ENCODE measurements at regions not wholly inside any gene's neighbourhood (a gene's known extent, or its start where the extent isn't known, plus 50 kb on each side); places are given as distances from the start of the nearest gene placed in this dataset.

DNA sequence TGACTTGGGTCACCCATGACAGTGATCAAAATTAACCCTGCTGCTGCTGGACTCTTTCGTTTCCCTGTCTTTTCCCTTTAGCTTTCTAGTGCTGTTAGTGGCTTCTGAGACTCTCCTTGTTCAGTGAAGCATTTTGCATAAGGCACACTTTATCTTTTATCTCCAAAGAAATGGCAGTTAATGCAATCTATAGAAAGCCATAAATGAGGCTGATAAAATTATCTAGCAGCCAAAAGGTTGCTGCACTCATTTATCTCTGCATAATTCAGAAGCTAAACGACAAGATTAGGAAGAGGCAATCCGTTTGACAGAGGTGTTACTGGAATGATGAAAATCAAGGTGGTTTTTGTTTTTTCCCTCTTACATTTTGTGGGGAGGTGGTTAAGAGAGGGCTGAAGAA lies 1109.5 kb upstream of the EEF2KMT start:
- TF ChIP-seq POLR2AphosphoS5 (IDR thresholded peaks at IDR 0.05; ENCODE audit: low read depth, low read length) (no peak), TAF1 (IDR thresholded peaks at IDR 0.05; ENCODE audit: borderline replicate concordance, insufficient read depth, low read length) (no peak), FOXP2 (optimal IDR thresholded peaks at IDR 0.05; ENCODE audit: borderline replicate concordance, extremely low read depth, extremely low read length, insufficient read depth) (no peak), SIN3A (IDR thresholded peaks at IDR 0.05; ENCODE audit: borderline replicate concordance, insufficient read depth, low read length) (no peak)
- TF ChIP-seq, protein P1, sequence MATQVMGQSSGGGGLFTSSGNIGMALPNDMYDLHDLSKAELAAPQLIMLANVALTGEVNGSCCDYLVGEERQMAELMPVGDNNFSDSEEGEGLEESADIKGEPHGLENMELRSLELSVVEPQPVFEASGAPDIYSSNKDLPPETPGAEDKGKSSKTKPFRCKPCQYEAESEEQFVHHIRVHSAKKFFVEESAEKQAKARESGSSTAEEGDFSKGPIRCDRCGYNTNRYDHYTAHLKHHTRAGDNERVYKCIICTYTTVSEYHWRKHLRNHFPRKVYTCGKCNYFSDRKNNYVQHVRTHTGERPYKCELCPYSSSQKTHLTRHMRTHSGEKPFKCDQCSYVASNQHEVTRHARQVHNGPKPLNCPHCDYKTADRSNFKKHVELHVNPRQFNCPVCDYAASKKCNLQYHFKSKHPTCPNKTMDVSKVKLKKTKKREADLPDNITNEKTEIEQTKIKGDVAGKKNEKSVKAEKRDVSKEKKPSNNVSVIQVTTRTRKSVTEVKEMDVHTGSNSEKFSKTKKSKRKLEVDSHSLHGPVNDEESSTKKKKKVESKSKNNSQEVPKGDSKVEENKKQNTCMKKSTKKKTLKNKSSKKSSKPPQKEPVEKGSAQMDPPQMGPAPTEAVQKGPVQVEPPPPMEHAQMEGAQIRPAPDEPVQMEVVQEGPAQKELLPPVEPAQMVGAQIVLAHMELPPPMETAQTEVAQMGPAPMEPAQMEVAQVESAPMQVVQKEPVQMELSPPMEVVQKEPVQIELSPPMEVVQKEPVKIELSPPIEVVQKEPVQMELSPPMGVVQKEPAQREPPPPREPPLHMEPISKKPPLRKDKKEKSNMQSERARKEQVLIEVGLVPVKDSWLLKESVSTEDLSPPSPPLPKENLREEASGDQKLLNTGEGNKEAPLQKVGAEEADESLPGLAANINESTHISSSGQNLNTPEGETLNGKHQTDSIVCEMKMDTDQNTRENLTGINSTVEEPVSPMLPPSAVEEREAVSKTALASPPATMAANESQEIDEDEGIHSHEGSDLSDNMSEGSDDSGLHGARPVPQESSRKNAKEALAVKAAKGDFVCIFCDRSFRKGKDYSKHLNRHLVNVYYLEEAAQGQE (IDR thresholded peaks at IDR 0.05; ENCODE audit: insufficient read depth in 1 of 2, low read depth in 2 of 2, low read length in 2 of 2): no peak

DNA sequence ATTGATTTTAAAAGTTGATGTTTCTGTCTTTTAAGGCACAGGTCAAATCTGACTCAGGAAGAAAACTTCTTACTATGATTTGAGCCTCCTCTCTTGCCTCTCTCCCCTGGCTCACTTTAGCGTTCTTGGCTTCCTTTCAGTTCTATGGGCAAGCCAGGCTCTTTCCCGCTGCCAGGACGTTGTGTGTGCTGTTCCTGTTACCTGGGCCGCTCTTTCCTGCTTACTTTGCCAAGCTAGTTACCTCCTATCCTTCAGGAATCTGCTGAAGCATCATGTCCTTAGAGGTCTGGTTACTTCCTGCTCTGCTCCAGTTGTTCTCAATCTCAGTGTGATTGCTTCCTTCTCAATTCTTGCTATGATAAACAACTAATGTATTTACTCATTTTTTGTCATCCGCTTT lies 1108.5 kb upstream of the EEF2KMT start:
- no peak for TF ChIP-seq TAF1 (IDR thresholded peaks at IDR 0.05; ENCODE audit: borderline replicate concordance, insufficient read depth, low read length)
- no peak for TF ChIP-seq SIN3A (IDR thresholded peaks at IDR 0.05; ENCODE audit: borderline replicate concordance, insufficient read depth, low read length)
- no peak for TF ChIP-seq POLR2AphosphoS5 (IDR thresholded peaks at IDR 0.05; ENCODE audit: low read depth, low read length)
- TF ChIP-seq, protein P1 (IDR thresholded peaks at IDR 0.05; ENCODE audit: insufficient read depth in 1 of 2, low read depth in 2 of 2, low read length in 2 of 2): no peak
- TF ChIP-seq FOXP2 (optimal IDR thresholded peaks at IDR 0.05; ENCODE audit: borderline replicate concordance, extremely low read depth, extremely low read length, insufficient read depth): no peak

DNA sequence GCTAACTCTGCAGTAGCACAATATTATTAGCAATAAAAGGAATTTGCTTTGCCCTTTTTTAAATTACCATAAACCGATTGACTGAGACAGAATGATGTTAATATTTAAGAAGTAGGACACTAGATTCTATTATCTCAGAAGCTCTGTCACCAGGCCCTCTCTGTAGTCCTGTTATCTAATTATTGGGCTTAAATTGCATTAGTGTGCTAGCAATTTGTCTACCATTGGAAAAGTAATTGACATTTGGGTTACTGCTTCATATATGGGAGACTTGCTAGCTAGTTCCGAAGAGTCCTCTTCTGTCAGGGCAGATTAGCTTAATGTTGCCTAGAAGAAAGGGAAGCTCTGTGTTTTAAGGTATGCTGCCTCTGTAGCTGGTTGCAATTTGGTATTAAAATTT lies 1107.3 kb upstream of the EEF2KMT start:
- no peak for TF ChIP-seq SIN3A (IDR thresholded peaks at IDR 0.05; ENCODE audit: borderline replicate concordance, insufficient read depth, low read length)
- TF ChIP-seq, protein P1 (IDR thresholded peaks at IDR 0.05; ENCODE audit: insufficient read depth in 1 of 2, low read depth in 2 of 2, low read length in 2 of 2): no peak
- no peak for TF ChIP-seq FOXP2 (optimal IDR thresholded peaks at IDR 0.05; ENCODE audit: borderline replicate concordance, extremely low read depth, extremely low read length, insufficient read depth)
- no peak for TF ChIP-seq TAF1 (IDR thresholded peaks at IDR 0.05; ENCODE audit: borderline replicate concordance, insufficient read depth, low read length)
- TF ChIP-seq POLR2AphosphoS5 (IDR thresholded peaks at IDR 0.05; ENCODE audit: low read depth, low read length): no peak

DNA sequence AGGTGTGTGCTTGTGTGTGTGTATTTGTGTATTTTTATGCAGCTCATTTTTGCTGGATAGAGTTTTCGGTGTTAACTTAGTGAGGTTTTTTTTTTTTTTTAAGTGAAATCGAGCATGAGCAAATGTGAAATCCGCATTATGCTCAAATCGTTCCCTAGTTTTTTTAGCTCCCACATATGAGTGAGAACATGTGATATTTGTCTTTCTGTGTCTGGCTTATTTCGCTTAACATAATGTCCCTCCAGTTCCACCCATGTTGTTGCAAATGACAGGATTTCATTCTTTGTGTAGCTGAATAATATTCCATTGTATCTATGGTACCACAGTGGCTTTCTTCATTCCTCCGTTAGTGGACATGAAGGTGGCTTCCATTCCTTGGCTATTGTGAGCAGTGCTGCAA lies 1103.3 kb upstream of the EEF2KMT start:
- no peak for TF ChIP-seq FOXP2 (optimal IDR thresholded peaks at IDR 0.05; ENCODE audit: borderline replicate concordance, extremely low read depth, extremely low read length, insufficient read depth)
- TF ChIP-seq, protein P1 (IDR thresholded peaks at IDR 0.05; ENCODE audit: insufficient read depth in 1 of 2, low read depth in 2 of 2, low read length in 2 of 2): no peak
- no peak for TF ChIP-seq POLR2AphosphoS5 (IDR thresholded peaks at IDR 0.05; ENCODE audit: low read depth, low read length)
- no peak for TF ChIP-seq TAF1 (IDR thresholded peaks at IDR 0.05; ENCODE audit: borderline replicate concordance, insufficient read depth, low read length)

DNA sequence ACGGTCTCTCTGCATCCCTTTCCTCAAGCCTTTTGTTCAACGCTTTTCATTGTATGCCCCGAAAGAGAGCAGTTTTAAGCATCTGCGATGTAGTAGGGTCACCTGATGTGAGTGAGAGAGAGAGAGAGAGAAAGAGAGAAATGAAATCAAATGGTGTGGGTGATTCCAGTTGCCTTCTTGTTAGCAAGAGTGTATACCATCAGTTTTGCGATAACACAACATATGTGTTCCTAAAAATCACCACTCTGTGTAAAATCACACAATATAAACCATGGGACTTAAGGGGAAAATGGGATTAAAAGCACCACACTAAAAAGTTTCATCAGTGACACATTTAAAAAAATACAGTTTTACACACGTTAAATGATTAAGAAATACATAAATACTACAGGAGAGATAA lies 1102.7 kb upstream of the EEF2KMT start:
- TF ChIP-seq POLR2AphosphoS5 (IDR thresholded peaks at IDR 0.05; ENCODE audit: low read depth, low read length) (no peak), FOXP2 (optimal IDR thresholded peaks at IDR 0.05; ENCODE audit: borderline replicate concordance, extremely low read depth, extremely low read length, insufficient read depth) (no peak), TAF1 (IDR thresholded peaks at IDR 0.05; ENCODE audit: borderline replicate concordance, insufficient read depth, low read length) (no peak), SIN3A (IDR thresholded peaks at IDR 0.05; ENCODE audit: borderline replicate concordance, insufficient read depth, low read length) (no peak)
- TF ChIP-seq, protein P1 (IDR thresholded peaks at IDR 0.05; ENCODE audit: insufficient read depth in 1 of 2, low read depth in 2 of 2, low read length in 2 of 2): no peak
